ENCODE measurements at regions not wholly inside any gene's neighbourhood (a gene's known extent, or its start where the extent isn't known, plus 50 kb on each side); places are given as distances from the start of the nearest gene placed in this dataset.

- TF ChIP-seq ZNF449 (tag by site-specific recombination; IDR thresholded peaks at IDR 0.05): no peak
- no peak for TF ChIP-seq ZNF274 (IDR thresholded peaks at IDR 0.05; ENCODE audit: low read length)
- TF ChIP-seq ZNF274 (tag by site-specific recombination; IDR thresholded peaks at IDR 0.05; ENCODE audit: borderline replicate concordance): no peak
- no peak for TF ChIP-seq ZNF530 (tag by site-specific recombination; IDR thresholded peaks at IDR 0.05; ENCODE audit: low read depth)
- TF ChIP-seq CTCF (tag by site-specific recombination; IDR thresholded peaks at IDR 0.05): no peak
- no peak for TF ChIP-seq ZBTB7A (tag by site-specific recombination; IDR thresholded peaks at IDR 0.05; ENCODE audit: low read depth)
- TF ChIP-seq ZNF10 (tag by site-specific recombination; IDR thresholded peaks at IDR 0.05): no peak
- no peak for TF ChIP-seq GLI2 (tag by site-specific recombination; IDR thresholded peaks at IDR 0.05; ENCODE audit: borderline replicate concordance, low read depth)
- no peak for TF ChIP-seq ZSCAN5A (tag by site-specific recombination; IDR thresholded peaks at IDR 0.05)
- TF ChIP-seq ZNF747 (tag by site-specific recombination; IDR thresholded peaks at IDR 0.05): no peak
- TF ChIP-seq ZBTB49 (tag by site-specific recombination; IDR thresholded peaks at IDR 0.05; ENCODE audit: low read depth): no peak
- TF ChIP-seq ZNF529 (tag by site-specific recombination; IDR thresholded peaks at IDR 0.05; ENCODE audit: insufficient replicate concordance): no peak
Measured at GRCh38 chr13:100898431-100898830, 223.8 kb upstream of the TMTC4 start.
